Smooth muscle cell (in vitro differentiated cells): ENCODE measurements at regions not wholly inside any gene's neighbourhood (a gene's known extent, or its start where the extent isn't known, plus 50 kb on each side); places are given as distances from the start of the nearest gene placed in this dataset.

Experiments
- DNase-seq: peaks from one replicate; lab custom pipeline; 2025; ENCODE audit not compliant: unreplicated experiment; lab: John Stamatoyannopoulos, UW
- H2AFZ ChIP-seq: fragments of 200-600 bp; sonication (generic); 2 replicates; pipeline ENCODE4 v1.6.0; 2016; ENCODE audit warnings: antibody characterized with exemption, low read depth, mild to moderate bottlenecking
- H3F3A ChIP-seq: fragments of 200-600 bp; sonication (generic); 2 replicates; pipeline ENCODE4 v1.6.0; 2017; ENCODE audit warnings: antibody characterized with exemption, low read depth
- H3K27ac ChIP-seq: fragments of 200-600 bp; sonication (generic); 2 replicates; pipeline ENCODE4 v1.5.1; 2016; ENCODE audit warnings: low read depth, mild to moderate bottlenecking
- H3K27me3 ChIP-seq: fragments of 200-600 bp; sonication (generic); 2 replicates; pipeline ENCODE4 v1.6.1; 2016; ENCODE audit warnings: low read depth, mild to moderate bottlenecking
- H3K36me3 ChIP-seq: fragments of 200-600 bp; sonication (generic); 2 replicates; pipeline ENCODE4 v1.5.1; 2016; ENCODE audit warnings: low read depth
- H3K4me1 ChIP-seq: fragments of 200-600 bp; sonication (generic); 2 replicates; pipeline ENCODE4 v1.5.1; 2016; ENCODE audit warnings: low read depth
- H3K4me2 ChIP-seq: fragments of 200-600 bp; sonication (generic); 2 replicates; pipeline ENCODE4 v1.6.0; 2016; ENCODE audit warnings: mild to moderate bottlenecking
- H3K4me3 ChIP-seq: fragments of 200-600 bp; sonication (generic); 2 replicates; pipeline ENCODE4 v1.5.1; 2016; ENCODE audit warnings: mild to moderate bottlenecking
- H3K79me2 ChIP-seq: fragments of 200-600 bp; sonication (generic); 2 replicates; pipeline ENCODE4 v1.6.0; 2016; ENCODE audit warnings: low read depth, mild to moderate bottlenecking
- H3K9ac ChIP-seq: fragments of 200-600 bp; sonication (generic); 2 replicates; pipeline ENCODE4 v1.6.0; 2016; ENCODE audit warnings: low read depth
- H3K9me3 ChIP-seq: fragments of 200-600 bp; sonication (generic); replicated peaks from 2 replicates; pipeline ENCODE4 v1.5.1; 2016; ENCODE audit warnings: low read depth
- H4K20me1 ChIP-seq: fragments of 200-600 bp; sonication (generic); 2 replicates; pipeline ENCODE4 v1.6.0; 2016; ENCODE audit warnings: low read depth
- WGBS: methylation state at CpG from one replicate; pipeline ENCODE4 v1.1.7; 2016; ENCODE audit warnings: low lambda C conversion rate; 5-methylcytosine and 5-hydroxymethylcytosine counted together
- TF ChIP-seq, protein P1 (sequence below): fragments of 200-600 bp; sonication (generic); IDR thresholded peaks from 2 replicates; pipeline ENCODE4 v1.5.1; 2017; ENCODE audit warnings: borderline replicate concordance, mild to moderate bottlenecking, antibody characterized with exemption; ENCODE audit not compliant: insufficient read depth, poor library complexity, severe bottlenecking

DNA sequence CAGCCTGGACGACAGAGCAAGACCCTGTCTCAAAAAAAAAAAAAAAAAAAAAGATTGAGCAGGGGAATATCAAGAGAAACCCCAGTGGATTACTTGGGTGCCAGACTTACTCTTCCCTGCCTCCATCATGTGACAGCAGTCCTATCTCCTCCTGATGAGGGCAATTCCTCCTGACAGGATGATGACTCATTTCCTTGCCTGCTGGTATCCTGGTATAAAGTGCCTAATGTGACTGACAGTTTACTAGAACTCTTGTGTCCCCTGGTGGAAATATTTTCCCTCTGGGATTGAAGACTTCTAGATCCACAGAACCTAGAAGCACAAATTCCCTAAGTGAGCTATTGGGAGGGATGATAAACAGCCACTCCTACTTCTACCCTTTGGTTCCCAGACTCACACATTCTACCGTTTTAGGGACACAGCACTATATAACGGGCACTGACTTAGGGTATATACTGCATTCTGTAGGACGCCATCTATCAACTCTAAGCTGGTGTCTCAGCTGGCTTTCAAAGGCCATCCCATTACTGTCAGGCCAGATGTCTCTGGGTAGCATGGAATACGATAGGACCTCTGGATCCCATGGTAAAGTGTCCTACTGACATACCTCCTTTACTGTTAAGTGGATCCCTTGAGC, 114.6 kb upstream of the MED13 start:
- H3K79me2 ChIP-seq: no peaks in the 10 kb centered on the region
- no peak overlapping the region for H2AFZ ChIP-seq
- no peak for DNase-seq
- no peak overlapping the region for H3K4me3 ChIP-seq
- no peak overlapping the region for H3K9ac ChIP-seq
- no peaks in the 10 kb centered on the region for H3K27me3 ChIP-seq
- TF ChIP-seq, protein P1, sequence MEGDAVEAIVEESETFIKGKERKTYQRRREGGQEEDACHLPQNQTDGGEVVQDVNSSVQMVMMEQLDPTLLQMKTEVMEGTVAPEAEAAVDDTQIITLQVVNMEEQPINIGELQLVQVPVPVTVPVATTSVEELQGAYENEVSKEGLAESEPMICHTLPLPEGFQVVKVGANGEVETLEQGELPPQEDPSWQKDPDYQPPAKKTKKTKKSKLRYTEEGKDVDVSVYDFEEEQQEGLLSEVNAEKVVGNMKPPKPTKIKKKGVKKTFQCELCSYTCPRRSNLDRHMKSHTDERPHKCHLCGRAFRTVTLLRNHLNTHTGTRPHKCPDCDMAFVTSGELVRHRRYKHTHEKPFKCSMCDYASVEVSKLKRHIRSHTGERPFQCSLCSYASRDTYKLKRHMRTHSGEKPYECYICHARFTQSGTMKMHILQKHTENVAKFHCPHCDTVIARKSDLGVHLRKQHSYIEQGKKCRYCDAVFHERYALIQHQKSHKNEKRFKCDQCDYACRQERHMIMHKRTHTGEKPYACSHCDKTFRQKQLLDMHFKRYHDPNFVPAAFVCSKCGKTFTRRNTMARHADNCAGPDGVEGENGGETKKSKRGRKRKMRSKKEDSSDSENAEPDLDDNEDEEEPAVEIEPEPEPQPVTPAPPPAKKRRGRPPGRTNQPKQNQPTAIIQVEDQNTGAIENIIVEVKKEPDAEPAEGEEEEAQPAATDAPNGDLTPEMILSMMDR: no peak
- no peaks in the 10 kb centered on the region for H3K36me3 ChIP-seq
- 85% methylated on average over 5 of the region's 5 CpGs for WGBS
- no peak overlapping the region for H3K4me2 ChIP-seq
- no peaks in the 10 kb centered on the region for H3K4me1 ChIP-seq
- peaks cover 4% of the 10 kb centered on the region for H3K9me3 ChIP-seq
- no peaks in the 10 kb centered on the region for H3F3A ChIP-seq
- H4K20me1 ChIP-seq: no peaks in the 10 kb centered on the region
- H3K27ac ChIP-seq: no peak overlapping the region

DNA sequence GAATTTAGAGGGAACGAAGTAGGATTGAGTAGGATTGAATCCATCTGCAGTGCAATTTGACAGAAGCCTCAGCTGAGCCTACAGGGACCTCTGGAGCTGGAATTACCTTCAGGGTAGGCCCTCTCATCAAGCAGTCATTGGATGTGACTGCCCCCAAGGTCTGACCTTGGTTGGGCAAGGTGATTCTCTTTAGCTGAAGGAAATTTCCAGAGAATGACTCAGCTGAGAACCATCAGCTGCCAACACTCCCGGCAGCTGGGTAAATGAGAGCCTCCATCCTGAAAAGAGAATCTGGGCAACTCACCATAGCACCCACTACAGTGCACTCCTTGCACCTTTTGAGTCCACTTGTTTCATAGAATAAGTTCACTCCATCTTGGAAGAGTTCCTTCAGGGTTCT, 113.5 kb upstream of the MED13 start:
- no peak overlapping the region for H2AFZ ChIP-seq

DNA sequence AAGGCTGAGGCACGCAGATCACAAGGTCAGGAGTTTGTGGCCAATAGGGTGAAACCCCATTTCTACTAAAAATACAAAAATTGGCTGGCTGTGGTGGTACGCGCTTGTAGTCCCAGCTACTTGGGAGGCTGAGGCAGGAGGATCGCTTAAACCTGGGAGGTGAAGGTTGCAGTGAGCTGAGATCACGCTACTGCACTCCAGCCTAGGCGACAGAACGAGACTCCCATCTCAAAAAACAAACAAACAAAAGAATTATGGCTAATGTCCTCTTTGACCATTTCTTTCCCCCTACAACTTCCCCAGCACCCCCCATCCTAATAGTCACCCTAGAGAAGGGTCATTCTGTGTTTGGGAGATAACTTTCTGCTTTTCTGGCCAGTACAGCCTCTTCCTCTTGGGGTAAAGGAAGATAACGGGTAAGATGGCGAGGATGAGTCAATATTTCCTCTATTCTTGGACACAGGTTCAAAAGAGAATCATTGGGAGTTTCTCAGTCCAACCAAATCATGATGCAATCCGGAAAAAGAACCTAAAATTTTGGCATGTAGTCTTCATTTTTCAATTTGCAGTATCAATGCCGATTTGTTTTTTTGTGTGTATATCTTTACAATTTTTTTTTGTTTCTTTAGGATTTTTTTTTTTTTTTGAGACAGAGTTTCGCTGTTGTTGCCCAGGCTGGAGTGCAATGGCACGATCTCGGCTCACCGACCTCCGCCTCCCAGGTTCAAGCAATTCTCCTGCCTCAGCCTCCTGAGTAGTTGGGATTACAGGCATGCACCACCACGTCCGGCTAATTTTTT, 107.6 kb upstream of the MED13 start:
- Histone ChIP-seq H3K27me3 (no peaks in the 10 kb centered on the region), H2AFZ (no peak overlapping the region), H3K4me3 (no peak overlapping the region), H3K4me2 (no peak overlapping the region), H3K4me1 (no peaks in the 10 kb centered on the region), H3K27ac (no peak overlapping the region), H3K79me2 (no peaks in the 10 kb centered on the region), H3K9ac (no peak overlapping the region), H3K9me3 (no peaks in the 10 kb centered on the region), H4K20me1 (no peaks in the 10 kb centered on the region), H3F3A (no peaks in the 10 kb centered on the region), H3K36me3 (no peaks in the 10 kb centered on the region)
- 91% methylated on average over 18 of the region's 18 CpGs for WGBS
- no peak for DNase-seq
- TF ChIP-seq, protein P1: no peak

More for the DNA sequence above, 113.5 kb upstream of the MED13 start:
- peaks cover 4% of the 10 kb centered on the region for H3K9me3 ChIP-seq
- H3K4me1 ChIP-seq: no peaks in the 10 kb centered on the region
- no peaks in the 10 kb centered on the region for H3K36me3 ChIP-seq
- no peaks in the 10 kb centered on the region for H4K20me1 ChIP-seq
- no peak overlapping the region for H3K27ac ChIP-seq
- TF ChIP-seq, protein P1: no peak
- H3K4me2 ChIP-seq: no peak overlapping the region
- H3K4me3 ChIP-seq: no peak overlapping the region
- H3K9ac ChIP-seq: no peak overlapping the region
- WGBS: 64% methylated on average over 2 of the region's 2 CpGs
- no peaks in the 10 kb centered on the region for H3F3A ChIP-seq
- no peak for DNase-seq
- H3K27me3 ChIP-seq: no peaks in the 10 kb centered on the region
- H3K79me2 ChIP-seq: no peaks in the 10 kb centered on the region
